HEK293T (cell line): ENCODE measurements at regions not wholly inside any gene's neighbourhood (a gene's known extent, or its start where the extent isn't known, plus 50 kb on each side); places are given as distances from the start of the nearest gene placed in this dataset.

Experiments used
- BHLHE40 ChIP-seq: fragments of 450-650 bp; IDR thresholded peaks from 2 replicates; pipeline ENCODE4 v1.6.1; 2016; ENCODE audit warnings: mild to moderate bottlenecking, moderate library complexity, borderline replicate concordance
- CTBP1 ChIP-seq: fragments of 450-650 bp; IDR thresholded peaks from 2 replicates; pipeline ENCODE4 v1.6.1; 2016; ENCODE audit warnings: borderline replicate concordance
- FOXA1 ChIP-seq: fragments of 450-650 bp; IDR thresholded peaks from 2 replicates; pipeline ENCODE4 v1.6.1; 2016; ENCODE audit warnings: mild to moderate bottlenecking
- FOXK2 ChIP-seq: fragments of 450-650 bp; IDR thresholded peaks from 2 replicates; pipeline ENCODE4 v1.6.1; 2016; ENCODE audit warnings: mild to moderate bottlenecking
- FOXM1 ChIP-seq: fragments of 450-650 bp; IDR thresholded peaks from 2 replicates; pipeline ENCODE4 v1.6.1; 2017; ENCODE audit warnings: mild to moderate bottlenecking, borderline replicate concordance
- HDGF ChIP-seq: fragments of 450-650 bp; IDR thresholded peaks from 2 replicates; pipeline ENCODE4 v1.6.1; 2017; ENCODE audit warnings: antibody characterized with exemption, borderline replicate concordance
- L3MBTL2 ChIP-seq: fragments of 450-650 bp; conservative IDR thresholded peaks from 2 replicates; pipeline ENCODE4 v1.6.1; 2016; ENCODE audit warnings: mild to moderate bottlenecking
- NFRKB ChIP-seq: fragments of 450-650 bp; IDR thresholded peaks from 2 replicates; pipeline ENCODE4 v1.6.1; 2016; ENCODE audit warnings: mild to moderate bottlenecking, moderate library complexity
- SP1 ChIP-seq: fragments of 450-650 bp; IDR thresholded peaks from 2 replicates; pipeline ENCODE4 v1.6.1; 2017
- SUZ12 ChIP-seq: fragments of 450-650 bp; IDR thresholded peaks from 2 replicates; pipeline ENCODE4 v1.6.1; 2016; ENCODE audit warnings: mild to moderate bottlenecking
- TARDBP ChIP-seq: fragments of 450-650 bp; IDR thresholded peaks from 2 replicates; pipeline ENCODE4 v1.6.1; 2016
- ZNF384 ChIP-seq: fragments of 450-650 bp; IDR thresholded peaks from 2 replicates; pipeline ENCODE4 v1.6.1; 2016

DNA sequence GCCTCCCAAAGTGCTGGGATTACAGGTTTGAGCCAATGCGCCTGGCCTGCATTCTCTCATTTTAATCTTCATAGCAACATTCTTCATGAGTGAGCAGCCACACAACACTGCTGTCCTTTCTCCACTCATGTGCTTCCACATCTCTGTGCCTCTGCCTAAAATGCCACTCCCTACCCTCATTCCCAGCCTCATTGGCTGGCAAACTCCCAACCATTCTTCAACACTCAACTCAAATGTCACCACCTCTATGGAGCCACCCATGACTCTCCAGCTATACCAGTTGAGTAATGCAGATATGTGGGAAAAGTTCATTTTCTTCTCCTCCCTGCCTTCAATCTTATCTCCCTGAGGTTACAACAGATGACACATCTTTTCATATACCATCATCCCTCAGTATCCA, 53.9 kb upstream of the ZC3H12A start:
- TF ChIP-seq BHLHE40 = no peak
- no peak for TF ChIP-seq SUZ12
- TF ChIP-seq FOXA1 = no peak
- no peak for TF ChIP-seq NFRKB
- TF ChIP-seq ZNF384 = no peak
- TF ChIP-seq SP1 = no peak
- TF ChIP-seq L3MBTL2 = no peak
- no peak for TF ChIP-seq CTBP1
- no peak for TF ChIP-seq HDGF
- no peak for TF ChIP-seq TARDBP
- no peak for TF ChIP-seq FOXM1
- no peak for TF ChIP-seq FOXK2
